VCaP (cell line): ENCODE measurements at regions not wholly inside any gene's neighbourhood (a gene's known extent, or its start where the extent isn't known, plus 50 kb on each side); places are given as distances from the start of the nearest gene placed in this dataset.

Source experiments
- H3K27ac ChIP-seq: fragments of 450-650 bp; 2 replicates; pipeline ENCODE4 v1.5.1; 2017
- TF ChIP-seq, protein P1 (sequence below): fragments of 450-650 bp; conservative IDR thresholded peaks from 2 replicates; pipeline ENCODE4 v1.5.1; 2017; ENCODE audit warnings: mild to moderate bottlenecking, moderate library complexity

DNA sequence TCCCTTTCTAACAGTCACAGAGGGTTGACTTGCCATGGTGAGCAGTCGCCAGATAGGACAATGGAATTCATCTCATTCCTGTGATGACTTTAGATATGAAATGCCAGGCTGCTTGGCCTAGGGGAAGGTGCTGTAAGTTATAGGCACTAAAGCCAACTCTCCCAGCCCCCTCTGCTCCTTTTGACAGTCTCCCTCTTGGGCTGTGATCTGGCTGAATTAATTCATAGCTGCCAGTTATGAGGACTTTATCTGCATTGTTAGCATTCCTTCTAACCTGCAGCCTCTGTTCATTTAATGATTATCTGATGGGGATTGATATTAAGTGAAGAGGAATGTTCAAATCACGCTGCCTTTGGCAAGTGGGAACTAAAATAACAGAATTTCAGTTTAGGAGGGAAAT, 427.1 kb upstream of the RASGRP1 start:
- no peak overlapping the region for H3K27ac ChIP-seq
- TF ChIP-seq, protein P1, sequence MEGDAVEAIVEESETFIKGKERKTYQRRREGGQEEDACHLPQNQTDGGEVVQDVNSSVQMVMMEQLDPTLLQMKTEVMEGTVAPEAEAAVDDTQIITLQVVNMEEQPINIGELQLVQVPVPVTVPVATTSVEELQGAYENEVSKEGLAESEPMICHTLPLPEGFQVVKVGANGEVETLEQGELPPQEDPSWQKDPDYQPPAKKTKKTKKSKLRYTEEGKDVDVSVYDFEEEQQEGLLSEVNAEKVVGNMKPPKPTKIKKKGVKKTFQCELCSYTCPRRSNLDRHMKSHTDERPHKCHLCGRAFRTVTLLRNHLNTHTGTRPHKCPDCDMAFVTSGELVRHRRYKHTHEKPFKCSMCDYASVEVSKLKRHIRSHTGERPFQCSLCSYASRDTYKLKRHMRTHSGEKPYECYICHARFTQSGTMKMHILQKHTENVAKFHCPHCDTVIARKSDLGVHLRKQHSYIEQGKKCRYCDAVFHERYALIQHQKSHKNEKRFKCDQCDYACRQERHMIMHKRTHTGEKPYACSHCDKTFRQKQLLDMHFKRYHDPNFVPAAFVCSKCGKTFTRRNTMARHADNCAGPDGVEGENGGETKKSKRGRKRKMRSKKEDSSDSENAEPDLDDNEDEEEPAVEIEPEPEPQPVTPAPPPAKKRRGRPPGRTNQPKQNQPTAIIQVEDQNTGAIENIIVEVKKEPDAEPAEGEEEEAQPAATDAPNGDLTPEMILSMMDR, result no peak

DNA sequence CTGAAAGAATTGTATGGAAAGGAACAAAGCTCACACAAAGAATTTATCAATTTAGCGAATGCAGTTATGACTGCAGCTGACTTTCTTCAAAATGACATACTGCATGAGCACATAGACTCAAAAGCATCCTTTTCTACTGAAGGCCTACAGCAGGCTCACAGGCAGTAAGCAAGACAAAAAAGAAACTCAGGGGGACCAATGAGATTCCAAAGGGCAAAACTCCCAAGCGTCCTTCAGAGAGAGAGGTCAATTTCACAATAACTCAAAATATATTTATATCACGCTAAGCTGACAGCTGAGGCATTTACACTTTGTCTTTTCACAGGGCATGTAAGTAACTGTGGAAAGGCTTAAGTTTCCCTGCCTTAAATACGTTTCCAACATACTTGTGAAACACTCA, 427.9 kb upstream of the RASGRP1 start:
- TF ChIP-seq, protein P1, result no peak
- no peak overlapping the region for H3K27ac ChIP-seq

DNA sequence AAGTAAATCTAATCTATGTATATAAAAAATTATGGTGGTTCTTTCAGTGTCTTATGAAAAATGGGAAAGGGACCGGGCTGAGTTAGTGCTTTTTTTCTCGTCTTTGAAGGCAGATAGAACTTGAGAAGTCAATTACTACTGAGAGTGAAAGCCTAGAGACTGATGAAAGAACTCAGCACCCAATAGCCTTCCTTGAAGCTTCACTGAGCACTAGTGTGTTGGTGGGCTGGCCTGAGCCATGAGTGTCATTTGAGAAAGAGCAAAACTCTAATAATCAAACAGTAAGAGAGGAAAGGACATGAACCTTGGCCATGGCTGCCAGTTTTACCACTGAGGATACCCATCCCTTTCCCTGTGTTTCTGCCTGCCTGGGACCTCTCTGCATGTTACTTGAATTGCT, 428.3 kb upstream of the RASGRP1 start:
- TF ChIP-seq, protein P1, result no peak
- H3K27ac ChIP-seq, result no peak overlapping the region

DNA sequence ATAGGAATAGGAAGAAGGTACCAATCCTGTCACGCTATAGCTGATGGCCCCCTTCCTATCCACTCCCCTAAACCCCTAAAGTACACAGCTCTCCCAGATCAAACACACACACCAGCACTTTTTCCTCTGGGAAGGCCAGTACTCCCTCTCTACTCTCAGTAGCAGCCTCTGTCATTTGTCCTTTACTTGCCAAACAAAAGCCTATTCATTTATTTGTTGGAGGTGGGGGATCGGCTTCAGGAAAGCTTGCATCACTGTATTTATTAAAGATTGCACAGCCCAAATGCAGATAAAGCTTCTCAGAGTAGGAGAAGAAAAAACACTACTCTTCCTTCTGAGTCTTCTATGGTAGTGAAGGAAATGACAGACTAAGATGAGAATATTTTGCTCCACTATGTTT, 429.7 kb upstream of the RASGRP1 start:
- no peak overlapping the region for H3K27ac ChIP-seq
- TF ChIP-seq, protein P1, result no peak

DNA sequence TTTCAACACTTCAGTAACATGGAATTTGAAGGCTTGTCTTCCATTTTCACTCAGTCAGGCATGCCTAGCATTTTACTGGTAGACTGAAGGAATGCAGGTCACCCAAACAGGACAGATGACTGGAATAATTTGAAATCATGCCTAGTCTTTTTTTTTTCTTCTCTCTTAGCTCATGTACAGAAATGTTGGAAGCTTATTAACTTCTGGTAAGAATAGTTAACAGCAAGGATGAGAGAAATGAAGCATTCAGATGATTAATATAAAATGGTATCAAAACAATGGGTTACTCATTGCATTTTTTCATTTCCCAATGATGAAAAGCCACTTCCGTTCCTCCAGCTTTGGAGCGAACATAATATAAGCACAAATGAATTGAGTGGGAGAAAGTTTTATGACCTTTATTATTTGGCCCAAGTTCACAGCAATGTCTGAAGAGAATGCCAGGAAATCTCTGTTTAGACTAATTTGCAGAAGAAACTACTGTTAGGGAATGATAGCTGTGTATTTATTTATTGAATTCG, 431.6 kb upstream of the RASGRP1 start:
- H3K27ac ChIP-seq, result no peak overlapping the region

DNA sequence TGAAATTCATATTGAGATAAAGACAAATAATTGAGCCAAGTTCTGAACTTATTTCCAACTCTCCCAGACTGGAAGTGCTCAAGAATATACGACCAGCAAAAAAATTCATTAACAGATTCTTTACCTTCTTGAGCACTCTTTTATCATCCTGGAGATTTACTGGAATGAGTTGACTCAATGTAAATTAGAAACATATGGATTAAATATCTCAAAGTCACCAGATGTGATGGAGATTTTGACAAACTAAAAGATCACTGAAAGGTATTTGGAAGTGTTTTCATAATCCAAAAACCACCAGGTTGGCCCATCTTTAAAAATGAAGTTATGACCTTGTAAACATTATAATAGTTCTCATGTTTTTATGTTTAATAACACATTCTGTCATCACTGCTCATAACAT, 433.2 kb upstream of the RASGRP1 start:
- TF ChIP-seq, protein P1, result no peak
- H3K27ac ChIP-seq, result no peak overlapping the region

More for the DNA sequence above, 431.6 kb upstream of the RASGRP1 start:
- TF ChIP-seq, protein P1, result no peak

DNA sequence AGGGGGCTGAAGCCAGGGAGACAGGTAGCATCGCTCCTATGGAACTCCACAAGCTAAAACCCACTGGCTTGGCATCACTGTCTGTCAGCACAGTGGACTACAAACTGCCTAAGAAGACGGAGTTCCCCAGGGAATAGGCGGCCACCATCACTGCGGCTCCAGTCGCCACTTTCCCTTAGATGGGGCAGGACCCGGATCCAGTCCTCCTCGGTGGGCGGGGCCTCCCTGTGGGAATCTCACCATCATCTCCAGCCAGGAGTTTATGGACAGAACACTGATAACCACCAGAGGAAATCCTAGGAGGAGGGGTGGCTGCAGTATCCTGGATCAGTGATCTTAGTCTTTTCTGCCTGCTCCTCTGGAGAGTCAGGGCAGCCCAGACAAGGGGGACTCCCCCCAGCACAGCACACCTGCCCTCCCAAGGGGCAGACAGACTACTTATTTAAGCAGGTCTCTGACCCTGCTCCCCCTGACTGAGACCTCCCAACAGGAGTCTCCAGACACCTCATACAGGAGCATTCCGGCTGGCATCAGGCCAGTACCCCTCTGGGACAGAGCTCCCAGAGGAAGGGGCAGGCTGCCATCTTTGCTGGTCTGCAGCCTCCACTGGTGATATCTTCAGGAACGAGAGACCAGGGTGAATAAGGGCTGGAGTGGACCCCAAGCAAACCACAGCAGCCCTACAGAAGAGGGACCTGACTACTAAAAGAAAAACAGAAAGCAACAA, 435.6 kb upstream of the RASGRP1 start:
- no peak overlapping the region for H3K27ac ChIP-seq
- TF ChIP-seq, protein P1, result no peak
